ENCODE measurements at regions not wholly inside any gene's neighbourhood (a gene's known extent, or its start where the extent isn't known, plus 50 kb on each side); places are given as distances from the start of the nearest gene placed in this dataset.

- no peak for TF ChIP-seq POLR2A (IDR thresholded peaks at IDR 0.05)
- TF ChIP-seq CTCF (IDR thresholded peaks at IDR 0.05 in 8 of 11, conservative IDR thresholded peaks at IDR 0.05 in 3 of 11) = no peak
- no peak for TF ChIP-seq POLR2AphosphoS5 (IDR thresholded peaks at IDR 0.05)
Measured at GRCh38 chrX:39720945-39721344, 376.8 kb downstream of the BCOR start.

Data from spleen (tissue), 7 donors.